GM20000 (cell line): ENCODE measurements at regions not wholly inside any gene's neighbourhood (a gene's known extent, or its start where the extent isn't known, plus 50 kb on each side); places are given as distances from the start of the nearest gene placed in this dataset.

Source experiments
- DNase-seq: peaks from one replicate; pipeline ENCODE4 v3.0.0; 2012; ENCODE audit warnings: low spot score
- TF ChIP-seq, protein P1 (sequence below): IDR thresholded peaks from 2 replicates; pipeline ENCODE4 v1.5.1; 2012; ENCODE audit warnings: mild to moderate bottlenecking, control low read depth; ENCODE audit errors: extremely low read depth, missing control alignments

DNA sequence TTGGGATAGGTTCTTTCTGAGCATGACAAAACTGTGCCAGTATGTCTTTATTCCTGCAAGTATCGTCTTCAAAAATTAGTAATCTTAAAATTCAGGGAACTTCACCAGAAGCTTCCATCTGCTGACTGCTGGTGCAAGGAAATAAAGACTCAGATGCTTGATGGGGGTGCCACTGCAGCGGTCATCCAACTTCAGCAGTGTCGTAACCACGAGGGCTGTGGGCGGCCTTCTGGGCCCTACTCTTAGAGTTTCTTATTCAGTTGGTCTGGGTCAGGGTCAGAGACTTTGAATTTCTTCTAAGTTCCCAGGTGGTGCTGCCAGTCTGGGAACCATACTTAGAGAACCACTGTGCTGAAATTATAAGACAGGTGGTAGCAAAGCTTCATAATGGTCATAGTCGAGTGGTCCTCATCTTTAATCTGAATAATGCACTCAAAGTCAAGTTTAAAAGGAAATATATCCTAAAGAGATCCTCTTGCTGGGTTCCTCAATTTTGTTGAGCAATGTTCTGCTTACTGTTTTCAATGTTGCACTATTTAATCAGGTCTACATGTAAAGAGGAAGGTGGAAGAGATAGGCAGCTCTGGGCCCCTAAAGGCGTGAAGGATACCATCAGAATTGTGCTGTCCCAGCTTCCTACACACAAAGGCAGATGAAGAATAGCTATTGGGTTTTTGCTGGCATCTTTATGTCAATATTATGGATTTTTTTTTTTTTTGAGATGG lies 165.4 kb upstream of the GMDS start:
- TF ChIP-seq, protein P1, sequence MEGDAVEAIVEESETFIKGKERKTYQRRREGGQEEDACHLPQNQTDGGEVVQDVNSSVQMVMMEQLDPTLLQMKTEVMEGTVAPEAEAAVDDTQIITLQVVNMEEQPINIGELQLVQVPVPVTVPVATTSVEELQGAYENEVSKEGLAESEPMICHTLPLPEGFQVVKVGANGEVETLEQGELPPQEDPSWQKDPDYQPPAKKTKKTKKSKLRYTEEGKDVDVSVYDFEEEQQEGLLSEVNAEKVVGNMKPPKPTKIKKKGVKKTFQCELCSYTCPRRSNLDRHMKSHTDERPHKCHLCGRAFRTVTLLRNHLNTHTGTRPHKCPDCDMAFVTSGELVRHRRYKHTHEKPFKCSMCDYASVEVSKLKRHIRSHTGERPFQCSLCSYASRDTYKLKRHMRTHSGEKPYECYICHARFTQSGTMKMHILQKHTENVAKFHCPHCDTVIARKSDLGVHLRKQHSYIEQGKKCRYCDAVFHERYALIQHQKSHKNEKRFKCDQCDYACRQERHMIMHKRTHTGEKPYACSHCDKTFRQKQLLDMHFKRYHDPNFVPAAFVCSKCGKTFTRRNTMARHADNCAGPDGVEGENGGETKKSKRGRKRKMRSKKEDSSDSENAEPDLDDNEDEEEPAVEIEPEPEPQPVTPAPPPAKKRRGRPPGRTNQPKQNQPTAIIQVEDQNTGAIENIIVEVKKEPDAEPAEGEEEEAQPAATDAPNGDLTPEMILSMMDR: no peak
- DNase-seq: no peak

DNA sequence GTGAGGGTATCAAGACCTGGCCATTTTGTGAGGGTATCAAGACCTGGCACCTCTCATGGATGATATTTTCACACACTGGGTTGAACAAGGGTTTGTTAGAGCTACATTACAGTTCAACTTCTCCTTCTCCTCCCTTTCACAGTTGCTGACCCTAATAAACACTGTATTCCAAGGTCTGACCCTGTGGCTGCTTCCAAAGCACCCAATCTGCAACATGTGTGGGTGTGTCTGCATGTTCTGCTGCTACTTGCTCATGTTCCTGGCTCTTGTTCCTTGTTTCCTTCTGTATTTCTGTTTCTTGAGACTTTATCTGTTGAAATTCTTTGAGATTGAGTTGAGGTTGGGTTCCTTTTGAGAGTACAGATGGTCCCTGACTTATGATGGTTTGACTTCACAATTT lies 162.1 kb upstream of the GMDS start:
- TF ChIP-seq, protein P1: no peak
- DNase-seq: no peak

DNA sequence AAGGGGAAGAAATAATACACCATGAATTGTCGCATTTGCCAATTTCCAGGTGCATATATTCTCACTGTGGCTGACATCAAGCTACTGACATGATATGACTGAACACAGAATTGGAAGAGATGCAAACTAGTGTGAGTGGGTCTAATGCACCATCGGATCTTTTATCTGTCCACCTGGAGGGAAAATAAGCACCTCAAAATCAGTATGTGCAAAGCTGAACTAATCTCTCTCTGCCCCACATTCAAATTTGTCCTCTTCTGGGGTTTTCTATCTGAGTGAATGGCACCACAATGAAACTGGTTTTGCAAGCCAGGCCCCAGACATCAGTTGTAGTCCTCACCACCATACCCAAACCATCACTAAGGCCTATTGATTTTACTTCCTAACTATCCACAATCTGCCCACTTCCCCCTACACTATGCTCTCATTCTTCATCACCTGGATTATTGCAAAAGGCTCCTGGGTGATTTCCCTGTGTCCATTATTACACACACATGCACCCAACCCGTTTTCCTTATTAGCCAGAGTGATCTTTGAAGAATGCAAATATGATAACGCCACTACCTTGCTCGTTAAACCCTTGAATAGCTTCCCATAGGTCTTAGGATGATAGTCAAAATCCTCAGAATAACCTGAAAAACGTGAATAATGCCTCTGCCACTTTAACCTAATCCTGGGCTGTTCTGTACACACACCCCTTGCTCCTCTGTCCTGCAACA lies 159.0 kb upstream of the GMDS start:
- DNase-seq: no peak
- TF ChIP-seq, protein P1: no peak

DNA sequence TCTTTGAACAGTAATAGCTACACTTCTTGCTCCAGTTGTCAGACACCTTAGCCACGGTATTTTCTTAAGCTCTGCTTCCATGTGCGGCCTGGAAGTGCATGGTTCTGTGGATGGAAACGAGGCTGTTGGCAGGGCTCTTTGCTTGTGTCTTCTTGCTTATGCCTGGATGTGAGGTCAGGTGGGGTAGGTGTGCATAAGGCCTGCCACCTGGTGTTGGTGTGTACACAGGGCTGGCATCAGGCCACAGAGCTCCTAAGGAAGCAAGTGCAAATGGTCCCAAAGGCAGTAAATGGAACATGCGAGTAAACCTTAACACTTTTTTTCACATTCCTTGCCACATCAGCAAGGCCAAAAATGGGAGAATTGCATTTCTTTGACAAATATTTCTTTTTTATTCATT lies 158.1 kb upstream of the GMDS start:
- DNase-seq: no peak
- TF ChIP-seq, protein P1: no peak

DNA sequence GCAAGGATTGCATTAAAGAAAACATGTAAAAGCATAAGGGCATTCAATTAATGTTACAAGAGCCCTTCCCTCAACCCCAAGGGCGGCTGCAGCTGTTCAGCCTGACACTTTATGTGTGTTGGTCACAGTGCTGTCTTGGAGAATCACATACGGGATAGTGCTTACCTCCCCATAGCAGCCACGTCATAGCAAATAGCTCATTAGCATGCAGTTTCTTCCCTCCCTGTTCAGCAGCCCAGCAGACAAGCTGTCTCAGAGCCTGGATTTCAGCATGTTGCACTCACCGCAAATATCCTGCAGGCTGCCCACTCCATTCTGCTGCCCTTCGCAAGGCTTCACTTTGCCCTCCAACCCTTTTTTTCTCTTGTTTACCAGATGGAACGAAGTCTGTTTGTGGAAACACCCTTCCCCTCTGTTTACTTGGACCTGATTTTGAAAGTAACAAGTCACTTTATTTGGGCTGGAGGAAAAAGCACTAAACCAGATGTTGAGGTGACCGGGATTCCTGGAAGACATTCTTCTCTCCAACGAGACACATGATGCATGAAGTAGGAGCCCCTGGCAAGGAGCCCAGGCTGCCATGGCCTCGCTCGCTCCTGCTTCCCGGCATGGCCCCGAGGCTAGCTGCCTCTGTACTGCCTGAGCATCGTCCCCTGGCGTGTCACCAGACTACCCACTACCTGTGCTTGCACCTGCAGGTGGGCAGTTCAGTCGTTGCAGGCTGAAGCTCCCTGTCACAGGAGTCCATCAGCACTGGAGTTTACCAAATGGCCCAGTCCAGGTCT lies 151.6 kb upstream of the GMDS start:
- no peak for DNase-seq
- TF ChIP-seq, protein P1: no peak

DNA sequence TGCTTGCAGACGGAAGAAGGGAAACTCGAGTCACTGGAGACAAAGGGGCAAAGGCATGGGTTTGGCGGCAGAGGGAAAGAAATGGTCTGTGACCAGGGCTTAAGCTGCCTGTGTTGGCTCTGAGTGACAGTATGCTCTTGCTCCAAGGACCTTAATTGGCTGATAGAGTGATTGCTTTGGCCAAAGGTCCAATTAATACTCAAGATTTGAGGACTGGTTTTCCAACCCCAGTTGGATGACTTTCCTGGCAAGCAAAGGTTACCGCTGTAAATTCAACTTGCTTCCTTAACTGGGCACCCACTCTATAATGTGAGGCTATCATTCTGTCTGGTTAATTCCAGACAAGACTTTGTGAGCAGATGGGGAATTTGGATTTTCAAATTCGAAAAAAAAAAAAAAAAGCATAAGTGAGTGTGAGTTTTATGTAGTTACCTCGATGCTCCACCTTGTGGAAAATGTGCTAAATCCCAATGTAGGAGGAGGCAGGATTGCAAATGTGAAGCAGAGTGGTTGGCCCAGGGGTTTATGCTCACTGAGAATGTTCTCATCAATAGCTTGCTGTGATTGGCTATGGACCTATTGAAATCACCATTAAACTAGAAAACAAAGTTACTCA lies 150.7 kb upstream of the GMDS start:
- TF ChIP-seq, protein P1: no peak
- no peak for DNase-seq
